Stimulated activated CD4-positive, alpha-beta T cell treated with anti-CD3 and anti-CD28 coated beads, Interleukin-2, amount 100 ng/mL, for 48 hours (primary cell): ENCODE measurements at regions not wholly inside any gene's neighbourhood (a gene's known extent, or its start where the extent isn't known, plus 50 kb on each side); places are given as distances from the start of the nearest gene placed in this dataset.
"Not testable (repeated sequence)": the region's sequence is repeated elsewhere in the genome, so short reads cannot be mapped to it uniquely, and the experiment has no call there.

ENCODE experiments used
- DNase-seq, 2 donors: peaks; one replicate each; pipeline ENCODE4 v3.0.0-alpha.2; 2020

DNA sequence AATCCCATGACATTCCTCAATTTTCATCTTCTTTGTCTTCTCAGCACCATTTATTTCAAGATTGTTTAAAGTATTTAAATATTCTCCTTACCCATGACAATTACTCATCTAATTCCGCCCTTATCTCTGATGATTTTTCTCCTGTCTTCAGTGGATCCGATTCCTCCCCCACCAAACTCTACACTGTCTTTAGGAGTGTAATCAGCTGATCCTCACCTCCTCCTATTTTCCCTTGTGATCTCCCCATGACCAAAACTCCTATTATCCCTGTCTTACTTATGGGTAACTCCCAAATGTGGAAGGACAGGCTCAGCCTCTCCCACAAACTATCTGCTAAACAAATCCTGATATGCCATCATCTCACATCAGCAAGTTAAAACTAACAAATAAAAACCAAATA, 335.3 kb upstream of the RUNX1 start:
- no peak for DNase-seq

DNA sequence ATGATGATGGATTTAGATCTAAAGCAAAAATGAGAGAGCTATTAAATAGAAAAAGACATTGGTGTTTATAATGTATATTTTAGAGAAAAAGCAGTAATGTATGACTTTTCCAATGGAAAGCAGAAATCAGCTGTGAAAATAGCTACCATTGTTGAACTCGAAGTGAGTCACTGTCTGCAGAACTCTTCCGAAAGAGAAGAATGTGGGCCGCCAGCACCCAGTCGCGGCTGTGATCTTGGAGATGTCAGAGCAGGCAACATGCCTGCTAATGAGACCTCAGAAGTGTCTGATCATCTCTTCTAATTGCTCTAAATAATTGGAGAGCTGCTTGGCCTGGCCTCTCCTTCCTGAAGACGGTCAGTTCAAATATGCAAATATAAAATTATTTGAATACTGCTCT, 333.6 kb upstream of the RUNX1 start:
- no peak for DNase-seq

DNA sequence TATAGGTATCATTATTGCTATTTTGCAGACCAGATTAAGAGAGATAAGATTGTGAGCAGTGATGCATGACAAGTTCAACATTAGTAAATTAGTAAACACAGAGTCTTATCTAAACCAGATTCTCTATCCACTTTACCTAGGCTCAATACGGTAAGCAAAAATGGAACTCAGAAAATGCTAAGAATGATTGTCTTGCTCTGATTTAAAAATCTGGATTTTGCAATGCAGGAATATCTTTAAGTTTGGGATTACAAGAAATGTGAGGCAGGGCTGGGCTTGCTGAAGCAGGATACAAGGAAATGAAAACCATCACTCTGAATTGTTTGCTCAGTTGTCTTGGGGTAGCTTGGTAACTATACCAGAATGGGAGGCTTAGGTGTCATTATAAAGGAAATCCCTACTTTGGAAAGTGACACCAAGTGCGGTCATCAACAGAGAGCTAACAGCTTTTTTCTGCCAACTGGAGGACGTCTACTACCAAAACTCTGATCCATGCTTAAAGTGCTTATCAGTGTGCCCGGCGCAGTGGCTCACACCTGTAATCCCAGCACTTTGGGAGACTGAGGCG, 332.7 kb upstream of the RUNX1 start:
- no peak for DNase-seq

DNA sequence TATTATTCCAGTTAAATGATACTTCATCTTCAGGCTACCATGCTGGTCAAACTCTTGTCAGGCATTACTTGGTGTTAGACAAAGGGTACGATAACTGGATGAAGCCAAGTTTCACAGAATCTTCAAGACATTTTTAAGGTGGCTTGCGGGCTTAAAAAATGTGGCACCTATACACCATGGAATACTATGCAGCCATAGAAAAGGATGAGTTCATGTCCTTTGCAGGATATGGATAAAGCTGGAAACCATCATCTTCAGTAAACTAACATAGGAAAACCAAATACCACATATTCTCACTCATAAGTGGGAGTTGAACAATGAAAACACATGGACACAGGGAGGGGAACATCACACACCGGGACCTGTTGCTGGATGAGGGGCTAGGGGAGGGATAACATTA, 331.2 kb upstream of the RUNX1 start:
- DNase-seq = not testable (repeated sequence)

DNA sequence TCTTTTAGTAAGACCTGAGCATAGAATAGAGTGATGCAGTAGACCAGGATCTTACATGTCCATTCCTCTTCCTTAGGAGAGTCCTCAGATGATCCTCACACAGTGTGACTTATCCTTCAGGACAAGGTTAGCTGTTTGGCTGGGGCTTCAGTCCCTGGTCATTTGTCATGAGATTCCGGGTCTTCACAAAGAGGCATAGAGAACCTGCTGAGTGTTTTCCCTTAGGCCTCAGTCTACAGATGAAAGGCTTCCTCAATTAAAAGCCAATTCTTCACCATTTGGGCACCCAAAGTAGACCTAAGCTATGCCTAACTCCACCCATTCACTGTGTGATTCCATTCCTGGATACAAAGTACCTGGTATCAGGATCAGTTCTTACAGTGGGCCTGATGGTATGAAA, 329.8 kb upstream of the RUNX1 start:
- DNase-seq = no peak

DNA sequence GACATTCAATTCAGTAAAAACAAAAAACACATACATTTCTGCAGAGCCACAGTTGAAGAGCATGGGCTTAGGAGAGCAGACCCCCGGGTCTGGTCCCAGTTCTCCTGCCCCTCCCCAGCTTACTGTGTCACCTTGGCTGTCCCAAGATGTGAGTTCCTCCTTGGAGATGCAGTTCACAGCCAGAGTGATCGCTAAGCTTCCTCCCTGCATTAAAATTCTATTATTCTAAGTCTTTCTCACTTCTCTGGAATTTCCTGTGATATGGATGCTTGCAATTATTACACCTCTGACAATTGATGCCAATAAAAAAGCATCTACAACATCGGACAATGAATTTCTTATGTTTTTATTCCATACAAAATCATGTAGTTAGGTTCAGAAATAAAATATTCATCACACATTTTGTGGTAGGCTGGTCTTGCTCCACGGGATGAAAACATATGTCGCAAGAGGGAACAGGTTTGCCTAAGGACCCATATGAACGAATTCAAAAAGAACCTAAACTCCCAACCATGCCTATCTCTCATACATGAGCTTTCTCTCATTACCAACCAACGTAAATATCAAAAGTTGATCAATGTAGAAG, 328.5 kb upstream of the RUNX1 start:
- no peak for DNase-seq

DNA sequence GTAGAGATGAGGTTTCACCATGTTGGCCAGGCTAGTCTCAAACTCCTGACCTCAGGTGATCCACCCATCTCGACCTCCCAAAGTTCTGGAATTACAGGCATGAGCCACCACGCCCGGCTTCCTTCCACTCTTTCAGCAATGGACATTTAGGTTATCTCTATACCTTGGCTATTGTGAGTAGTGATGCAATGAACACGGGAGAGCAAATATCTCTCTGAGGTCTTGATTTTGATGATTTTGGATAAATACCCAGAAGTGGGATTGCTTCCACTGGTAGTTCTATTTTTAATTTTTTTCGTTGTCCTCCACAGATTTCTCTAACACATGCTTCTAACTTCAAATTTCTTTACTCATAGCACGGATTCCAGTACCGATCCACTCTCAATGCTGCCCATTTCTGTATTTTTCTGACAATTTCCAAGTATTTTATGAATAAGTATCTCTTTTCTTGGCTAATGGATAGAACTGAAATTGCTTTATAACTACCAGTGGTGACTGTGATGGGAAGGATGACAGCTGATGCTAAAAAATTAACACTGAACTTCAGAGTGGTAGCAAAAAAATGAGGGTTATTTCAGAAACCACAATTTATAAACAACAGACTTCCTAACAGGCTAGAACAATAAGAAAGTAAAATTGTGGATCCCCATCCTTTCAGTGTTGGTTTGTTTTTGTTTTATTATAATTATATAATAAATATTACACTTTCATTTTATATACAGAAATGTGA, 327.5 kb upstream of the RUNX1 start:
- no peak for DNase-seq

DNA sequence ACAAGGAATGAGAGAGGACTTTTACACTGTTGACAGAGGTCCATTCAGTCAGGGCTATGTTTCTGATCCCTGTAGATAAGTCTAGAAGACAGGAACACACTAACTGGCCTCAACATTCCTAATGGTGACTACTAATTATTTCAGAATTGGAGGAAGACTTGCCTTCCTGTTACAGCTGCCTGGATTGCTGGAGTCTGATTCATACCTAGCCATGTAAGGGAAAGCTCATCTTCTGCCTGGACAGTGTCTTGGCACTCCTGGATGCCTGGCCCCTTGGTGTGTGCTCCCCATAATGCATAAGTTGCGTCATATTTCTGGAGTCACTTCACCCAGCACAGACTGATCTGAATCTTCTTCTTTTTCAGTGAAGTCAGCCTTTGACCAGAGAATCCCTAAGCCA, 326.0 kb upstream of the RUNX1 start:
- DNase-seq = no peak

DNA sequence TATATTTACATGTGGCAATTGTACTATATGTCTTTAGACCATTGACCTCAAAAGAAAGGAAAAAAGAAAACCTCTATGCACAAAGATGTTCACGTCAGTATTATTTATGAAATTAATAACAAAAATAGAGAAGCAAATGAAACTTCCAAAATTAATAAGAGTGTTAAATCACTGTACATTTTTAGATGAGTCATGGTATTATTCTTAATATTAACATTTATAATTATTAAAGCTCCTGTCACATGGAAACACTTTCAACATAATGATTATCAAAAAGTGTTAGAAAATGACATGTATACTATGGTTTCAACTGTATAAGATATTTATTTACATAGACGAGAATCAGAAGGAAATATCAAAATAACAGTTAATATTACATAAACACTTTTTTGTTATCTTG, 324.9 kb upstream of the RUNX1 start:
- no peak for DNase-seq

DNA sequence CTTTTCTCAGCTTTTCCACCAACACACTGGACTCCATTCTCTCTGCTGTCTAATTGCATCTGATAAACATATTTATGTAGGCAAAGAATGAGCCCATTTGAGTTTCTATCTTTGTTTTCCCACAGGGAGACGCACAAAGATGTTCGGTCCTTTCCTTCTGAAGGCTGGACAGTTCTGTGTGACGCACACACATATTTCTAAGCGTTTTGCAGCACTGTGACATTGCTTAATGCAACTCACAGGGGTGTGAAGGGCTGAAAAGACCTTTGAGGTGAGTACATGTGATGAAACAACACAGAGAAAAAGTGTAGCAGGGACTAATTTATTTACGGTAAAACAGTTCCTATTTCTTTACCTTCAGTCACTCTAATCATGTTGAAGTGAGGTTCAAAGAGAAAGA, 323.1 kb upstream of the RUNX1 start:
- no peak for DNase-seq

DNA sequence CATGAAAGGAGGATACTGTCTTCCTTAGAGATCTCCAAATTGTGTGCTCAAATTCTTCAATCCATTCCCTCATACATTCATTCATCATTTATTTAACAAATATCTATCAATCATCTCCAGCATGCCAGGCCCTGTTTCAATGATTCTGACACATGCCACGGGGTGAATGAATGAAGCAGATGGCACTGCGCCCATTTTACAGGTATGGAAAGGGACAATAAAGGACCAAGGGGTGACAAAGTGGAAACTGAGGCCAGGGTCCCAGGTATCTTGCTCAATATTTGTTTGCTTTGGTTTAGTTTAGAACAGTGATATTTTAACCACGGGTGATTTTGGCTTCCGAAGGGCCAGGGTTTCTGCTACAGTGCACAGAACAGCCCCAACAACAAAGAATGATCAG, 321.6 kb upstream of the RUNX1 start:
- no peak for DNase-seq

DNA sequence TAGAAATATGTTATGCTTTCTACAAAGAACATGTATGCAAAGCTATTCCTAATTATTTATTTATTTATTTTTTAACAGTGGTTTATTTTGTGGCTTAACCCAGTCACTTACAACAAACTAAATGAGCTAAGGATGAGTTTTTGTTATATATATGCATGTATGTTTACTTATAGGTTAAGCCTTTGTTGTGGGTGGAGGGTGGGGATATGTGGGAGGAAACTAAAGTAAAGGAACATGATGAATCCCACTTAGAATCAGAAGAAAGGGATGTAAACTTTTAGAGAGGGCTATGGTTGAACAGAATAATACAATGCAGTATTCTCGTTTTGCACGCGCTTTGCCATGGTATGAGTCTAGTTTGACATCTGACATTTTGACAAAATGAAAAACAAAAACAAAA, 321.0 kb upstream of the RUNX1 start:
- no peak for DNase-seq

DNA sequence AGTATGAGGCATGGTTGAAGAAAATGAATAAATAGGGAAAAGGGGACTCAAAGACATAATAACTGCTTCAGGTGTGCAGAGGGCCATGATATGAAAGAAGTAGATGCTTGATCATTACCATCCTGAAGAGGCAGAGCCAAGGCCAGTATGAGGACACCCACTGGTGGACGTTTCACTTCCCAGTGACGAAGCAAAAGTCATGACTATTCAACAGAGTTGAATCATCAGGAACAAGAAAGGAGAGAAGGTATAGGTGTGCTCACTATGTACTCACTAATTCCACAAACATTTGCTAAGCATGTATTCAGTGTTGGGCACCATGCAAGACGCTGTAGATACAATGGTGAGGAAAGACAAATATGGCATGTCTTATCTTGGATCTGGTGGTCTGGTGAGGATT, 319.2 kb upstream of the RUNX1 start:
- DNase-seq = no peak

DNA sequence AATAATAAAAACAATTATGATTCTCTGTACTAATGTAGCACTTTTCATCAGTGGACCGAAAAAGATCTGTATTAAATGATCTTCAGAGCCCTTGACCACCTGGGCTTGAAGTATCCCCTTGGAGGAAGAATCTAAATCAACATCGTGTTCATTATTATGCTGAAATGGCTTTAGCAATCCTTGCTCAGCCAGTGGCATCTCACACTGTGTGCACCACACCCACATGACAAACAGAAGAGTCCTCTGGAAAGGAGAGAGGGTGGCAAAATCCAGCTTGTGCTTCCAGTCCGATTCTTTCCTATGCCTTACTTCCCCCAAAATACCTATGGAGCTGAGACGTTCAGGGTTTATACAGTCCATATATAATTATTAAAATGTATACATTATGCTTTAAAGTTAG, 318.5 kb upstream of the RUNX1 start:
- DNase-seq = no peak

DNA sequence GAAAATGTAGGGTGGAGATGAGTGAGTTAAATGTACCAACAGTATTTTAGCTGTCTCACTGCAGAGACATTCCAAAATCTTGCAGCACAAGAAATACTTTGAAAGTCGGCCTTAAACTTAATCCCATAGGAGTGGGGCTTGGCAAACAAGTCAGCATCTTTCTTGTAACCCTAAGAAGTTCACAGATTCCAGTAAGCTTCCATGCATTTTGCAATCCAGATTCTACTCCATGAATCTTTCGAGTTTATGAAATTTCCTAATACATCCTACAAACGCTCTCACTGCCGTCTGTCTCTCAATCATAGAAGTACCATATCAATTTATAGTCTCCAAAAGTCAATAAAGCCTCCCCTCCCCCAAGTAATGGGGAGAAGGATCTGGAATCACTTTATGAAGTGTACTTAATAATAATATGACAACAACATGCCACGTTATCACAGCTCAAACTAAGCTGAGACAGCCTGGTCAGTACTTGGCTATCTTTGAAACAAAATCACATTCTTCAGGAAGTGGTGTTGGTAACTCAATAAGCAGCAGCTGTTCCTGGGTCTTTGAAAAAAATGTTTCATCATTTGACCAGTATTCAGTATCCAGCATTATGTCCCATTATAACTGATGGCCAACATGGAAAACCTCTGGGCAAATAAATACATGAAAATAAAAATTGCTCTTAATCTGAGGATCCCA, 317.4 kb upstream of the RUNX1 start:
- DNase-seq = no peak

DNA sequence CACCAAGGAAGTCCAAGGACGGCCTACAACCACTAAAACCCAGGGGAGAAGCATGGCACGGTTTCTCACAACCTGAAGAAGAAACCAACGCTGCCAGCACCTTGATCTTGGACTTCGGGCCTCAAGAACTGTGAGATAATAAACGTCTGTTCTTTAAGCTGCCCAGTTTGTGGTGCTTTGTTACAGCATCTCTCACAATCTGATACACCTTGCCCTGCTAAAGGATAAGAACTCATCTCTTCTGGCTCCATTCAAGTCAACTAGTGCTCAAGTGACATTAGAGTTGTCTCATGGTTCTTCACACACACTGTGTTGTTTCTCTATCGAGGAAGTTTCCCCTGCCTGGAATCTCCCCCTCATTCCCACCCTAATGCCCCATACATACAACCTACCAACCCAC, 314.4 kb upstream of the RUNX1 start:
- DNase-seq = no peak

DNA sequence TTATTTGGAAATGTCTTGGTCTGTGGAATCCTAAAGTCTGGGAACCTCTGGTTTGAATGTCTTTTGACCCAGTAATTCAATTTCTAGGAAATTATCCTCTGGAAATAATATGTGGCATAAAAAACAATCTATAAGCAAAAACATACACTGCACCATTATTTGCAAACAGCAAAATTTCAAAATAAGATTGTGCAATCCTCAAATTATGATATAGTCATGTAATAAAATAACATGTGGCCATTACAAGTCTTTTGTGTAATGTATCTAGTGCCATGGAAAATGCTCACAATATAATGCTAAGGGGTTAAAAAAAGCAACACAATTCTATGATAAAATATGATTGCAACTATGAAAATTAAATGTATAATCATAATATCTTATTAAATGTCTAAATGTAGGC, 312.9 kb upstream of the RUNX1 start:
- no peak for DNase-seq

DNA sequence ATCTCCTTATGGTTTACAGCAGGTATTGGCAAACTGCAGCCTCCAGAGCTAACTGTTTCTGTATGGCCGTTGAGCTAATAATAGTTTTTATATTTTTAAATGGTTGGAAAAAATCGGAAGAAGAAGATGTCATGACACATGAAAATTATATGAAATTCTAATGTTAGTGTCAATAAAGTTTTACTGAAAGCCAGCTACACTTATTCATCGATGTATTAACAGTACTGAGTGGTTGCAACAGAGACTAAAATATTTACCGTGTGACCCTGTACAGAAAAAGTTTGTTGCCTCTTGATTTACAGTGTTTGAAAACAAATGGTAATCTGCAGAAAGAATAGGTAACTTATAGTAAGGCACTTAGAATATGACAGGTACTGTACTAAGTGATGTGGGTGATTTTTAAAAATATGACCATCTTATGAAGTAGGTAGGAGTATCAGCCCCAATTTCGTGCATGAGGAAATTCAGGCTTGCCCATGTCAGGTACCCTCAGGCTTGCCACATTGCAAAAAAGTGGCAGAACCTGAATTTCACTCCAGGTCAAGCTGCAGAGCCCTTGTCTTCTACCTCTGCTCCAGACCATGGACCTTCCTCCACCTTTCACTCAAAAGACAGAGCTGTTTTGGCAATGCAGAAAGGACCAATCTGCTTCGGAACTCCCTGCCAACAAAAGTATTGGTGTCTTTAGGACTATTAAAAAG, 311.9 kb upstream of the RUNX1 start:
- no peak for DNase-seq

DNA sequence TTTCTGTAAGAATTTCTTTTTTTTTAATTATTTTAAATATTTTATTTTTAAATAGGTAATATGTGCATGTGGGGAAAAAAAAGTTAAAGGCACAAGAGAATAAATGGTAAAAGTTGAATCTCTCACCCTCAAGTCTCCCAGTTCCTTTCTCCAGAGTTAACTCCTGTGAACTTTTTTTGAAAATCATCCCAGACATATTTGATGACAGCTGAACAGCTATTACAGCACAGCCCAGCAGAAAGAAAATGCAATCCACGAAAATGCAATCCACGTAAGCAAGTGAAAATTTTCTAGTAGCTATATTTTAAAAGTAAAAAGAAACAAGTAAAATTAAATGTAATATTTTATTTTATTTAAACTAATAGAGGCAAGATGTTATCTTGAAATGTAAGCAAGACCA, 310.0 kb upstream of the RUNX1 start:
- DNase-seq = no peak

DNA sequence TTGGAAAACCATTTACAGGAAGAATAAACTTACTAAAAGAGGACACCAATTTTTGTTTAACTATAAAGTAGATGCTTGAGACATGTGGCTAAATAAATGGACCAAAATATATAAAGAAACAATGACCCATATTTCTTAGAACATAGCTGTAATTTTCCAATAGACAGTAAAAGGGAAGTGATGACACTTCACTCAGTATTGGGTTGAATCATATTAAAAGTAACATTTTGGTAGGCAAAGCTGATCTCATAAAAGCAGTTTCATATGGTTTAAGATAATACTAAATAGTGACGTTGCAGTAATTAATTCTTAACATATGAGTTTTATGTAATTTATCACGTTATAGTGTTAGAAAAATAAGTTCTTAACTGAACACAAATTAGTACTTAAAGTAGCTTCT, 308.9 kb upstream of the RUNX1 start:
- no peak for DNase-seq

DNA sequence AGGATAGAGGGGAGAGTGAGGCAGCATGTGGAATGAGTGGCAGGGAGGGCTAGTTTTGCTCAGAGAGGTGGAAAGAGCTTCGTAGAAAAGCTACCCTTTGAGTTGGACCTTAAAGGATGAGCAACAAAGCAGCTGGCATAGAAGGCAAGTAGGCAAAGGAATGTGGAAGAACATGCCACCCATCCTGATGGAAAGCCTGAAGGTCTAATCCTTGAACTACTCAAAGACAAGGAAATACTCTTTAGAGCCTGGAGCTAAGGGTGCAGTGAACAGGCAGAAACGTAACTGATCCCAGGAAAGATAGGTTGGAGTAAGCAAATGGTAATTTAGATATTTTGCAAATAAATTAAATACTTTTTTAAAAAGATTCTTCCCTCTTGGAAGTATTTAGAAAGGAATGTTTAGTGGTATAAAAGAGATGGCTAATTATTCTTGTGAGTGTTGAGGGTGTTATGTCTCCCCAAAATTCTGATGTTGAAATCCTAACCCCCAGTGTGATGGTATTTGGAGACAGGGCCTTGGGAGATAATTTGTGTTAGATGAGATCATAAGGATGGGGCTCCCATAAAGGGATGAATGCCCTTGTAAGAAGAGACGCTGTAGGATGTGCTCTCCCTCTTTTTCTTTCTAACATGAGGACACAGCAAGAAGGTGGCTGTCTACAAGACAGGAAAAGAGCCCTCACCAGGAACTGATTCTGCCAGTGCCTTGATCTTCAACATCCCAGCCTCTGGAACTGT, 308.1 kb upstream of the RUNX1 start:
- DNase-seq = no peak

DNA sequence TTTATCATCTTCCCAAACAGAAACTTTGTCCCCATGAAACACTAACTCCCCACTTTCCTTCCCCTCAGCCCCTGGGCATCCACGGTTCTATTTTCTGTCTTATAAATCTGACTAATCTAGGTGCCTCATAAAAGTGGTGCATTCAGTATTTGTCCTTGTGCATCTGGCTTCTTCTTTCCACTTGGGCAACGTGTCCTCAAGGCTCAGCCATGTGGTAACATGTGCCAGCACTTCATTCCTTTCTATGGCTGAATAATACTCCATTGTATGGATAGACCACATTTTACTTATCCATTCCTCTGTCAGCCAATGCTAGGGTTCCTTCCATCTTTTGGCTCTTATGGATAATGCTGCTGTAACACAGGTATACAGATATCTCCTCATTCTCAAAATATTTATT, 305.0 kb upstream of the RUNX1 start:
- DNase-seq = no peak

DNA sequence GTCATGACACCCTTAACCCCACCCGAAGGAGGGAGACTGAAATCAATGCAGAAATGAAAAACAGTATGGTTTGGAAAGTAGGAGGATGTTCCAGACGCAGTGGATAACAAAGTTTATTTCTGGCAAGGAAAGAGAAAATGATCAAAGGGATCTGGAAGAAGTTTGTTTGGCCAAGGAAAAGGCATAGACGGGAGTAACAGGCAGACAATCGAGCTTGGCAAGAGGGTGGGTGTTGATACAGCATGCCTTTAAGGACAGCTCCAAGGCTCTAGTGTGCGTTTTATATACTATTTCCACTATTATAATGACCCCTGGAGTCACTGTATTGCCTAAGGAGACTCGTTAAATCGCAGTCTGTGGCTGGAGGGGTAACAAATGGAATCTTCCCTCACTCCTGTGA, 303.7 kb upstream of the RUNX1 start:
- DNase-seq = no peak
